DOHH2 (cell line): ENCODE measurements at regions not wholly inside any gene's neighbourhood (a gene's known extent, or its start where the extent isn't known, plus 50 kb on each side); places are given as distances from the start of the nearest gene placed in this dataset.
"Not testable (repeated sequence)": the region's sequence is repeated elsewhere in the genome, so short reads cannot be mapped to it uniquely, and the experiment has no call there.

Experiments
- EZH2phosphoT487 ChIP-seq: fragments of 200-600 bp; sonication (generic); IDR thresholded peaks from 2 replicates; pipeline ENCODE4 v1.6.1; 2017; ENCODE audit warnings: borderline replicate concordance, mild to moderate bottlenecking, antibody characterized with exemption, low read length, moderate library complexity, mixed read lengths
- TF ChIP-seq, protein P1 (sequence below): fragments of 200-600 bp; sonication (generic); IDR thresholded peaks from one replicate; pipeline ENCODE4 v1.5.1; 2014; ENCODE audit warnings: antibody characterized with exemption, mild to moderate bottlenecking, low read depth, low read length; ENCODE audit not compliant: poor library complexity, severe bottlenecking

- TF ChIP-seq, protein P1, sequence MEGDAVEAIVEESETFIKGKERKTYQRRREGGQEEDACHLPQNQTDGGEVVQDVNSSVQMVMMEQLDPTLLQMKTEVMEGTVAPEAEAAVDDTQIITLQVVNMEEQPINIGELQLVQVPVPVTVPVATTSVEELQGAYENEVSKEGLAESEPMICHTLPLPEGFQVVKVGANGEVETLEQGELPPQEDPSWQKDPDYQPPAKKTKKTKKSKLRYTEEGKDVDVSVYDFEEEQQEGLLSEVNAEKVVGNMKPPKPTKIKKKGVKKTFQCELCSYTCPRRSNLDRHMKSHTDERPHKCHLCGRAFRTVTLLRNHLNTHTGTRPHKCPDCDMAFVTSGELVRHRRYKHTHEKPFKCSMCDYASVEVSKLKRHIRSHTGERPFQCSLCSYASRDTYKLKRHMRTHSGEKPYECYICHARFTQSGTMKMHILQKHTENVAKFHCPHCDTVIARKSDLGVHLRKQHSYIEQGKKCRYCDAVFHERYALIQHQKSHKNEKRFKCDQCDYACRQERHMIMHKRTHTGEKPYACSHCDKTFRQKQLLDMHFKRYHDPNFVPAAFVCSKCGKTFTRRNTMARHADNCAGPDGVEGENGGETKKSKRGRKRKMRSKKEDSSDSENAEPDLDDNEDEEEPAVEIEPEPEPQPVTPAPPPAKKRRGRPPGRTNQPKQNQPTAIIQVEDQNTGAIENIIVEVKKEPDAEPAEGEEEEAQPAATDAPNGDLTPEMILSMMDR: not testable (repeated sequence)
- not testable (repeated sequence) for TF ChIP-seq EZH2phosphoT487
Measured at GRCh38 chr16:29149912-29150311, 165.1 kb downstream of the LAT start.
